ENCODE measurements at regions not wholly inside any gene's neighbourhood (a gene's known extent, or its start where the extent isn't known, plus 50 kb on each side); places are given as distances from the start of the nearest gene placed in this dataset.

DNA sequence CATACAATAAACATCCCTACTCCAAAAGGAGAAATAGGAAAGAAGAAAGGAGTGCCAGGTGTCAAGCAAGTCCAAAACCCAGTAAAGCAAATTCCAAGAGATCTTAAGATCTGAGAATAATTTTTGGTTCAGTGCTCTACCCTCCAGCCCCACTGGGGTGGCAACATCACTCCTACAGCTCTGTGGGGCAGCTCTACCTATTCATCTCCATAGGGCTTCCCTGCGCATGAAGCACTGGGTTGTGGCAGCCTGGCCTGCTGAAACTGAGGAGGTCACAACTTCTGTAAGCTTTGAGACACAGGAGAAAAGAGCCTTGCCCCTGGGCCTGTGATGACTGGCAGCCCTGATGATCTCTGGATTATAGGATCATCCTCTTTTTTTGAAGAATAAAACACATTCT, 378.2 kb upstream of the SOX14 start (continued):
- TF ChIP-seq, protein P1, sequence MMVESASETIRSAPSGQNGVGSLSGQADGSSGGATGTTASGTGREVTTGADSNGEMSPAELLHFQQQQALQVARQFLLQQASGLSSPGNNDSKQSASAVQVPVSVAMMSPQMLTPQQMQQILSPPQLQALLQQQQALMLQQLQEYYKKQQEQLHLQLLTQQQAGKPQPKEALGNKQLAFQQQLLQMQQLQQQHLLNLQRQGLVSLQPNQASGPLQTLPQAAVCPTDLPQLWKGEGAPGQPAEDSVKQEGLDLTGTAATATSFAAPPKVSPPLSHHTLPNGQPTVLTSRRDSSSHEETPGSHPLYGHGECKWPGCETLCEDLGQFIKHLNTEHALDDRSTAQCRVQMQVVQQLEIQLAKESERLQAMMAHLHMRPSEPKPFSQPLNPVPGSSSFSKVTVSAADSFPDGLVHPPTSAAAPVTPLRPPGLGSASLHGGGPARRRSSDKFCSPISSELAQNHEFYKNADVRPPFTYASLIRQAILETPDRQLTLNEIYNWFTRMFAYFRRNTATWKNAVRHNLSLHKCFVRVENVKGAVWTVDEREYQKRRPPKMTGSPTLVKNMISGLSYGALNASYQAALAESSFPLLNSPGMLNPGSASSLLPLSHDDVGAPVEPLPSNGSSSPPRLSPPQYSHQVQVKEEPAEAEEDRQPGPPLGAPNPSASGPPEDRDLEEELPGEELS (CRISPR knock-in tag; IDR thresholded peaks at IDR 0.05) = no peak
- TF ChIP-seq ZNF143 (CRISPR knock-in tag; IDR thresholded peaks at IDR 0.05) (no peak), ZBTB1 (CRISPR knock-in tag; IDR thresholded peaks at IDR 0.05; ENCODE audit: borderline replicate concordance) (no peak), ZNF460 (CRISPR knock-in tag; IDR thresholded peaks at IDR 0.05; ENCODE audit: borderline replicate concordance) (no peak), MED8 (CRISPR knock-in tag; IDR thresholded peaks at IDR 0.05; ENCODE audit: insufficient replicate concordance) (no peak)
- TF ChIP-seq, protein P2, sequence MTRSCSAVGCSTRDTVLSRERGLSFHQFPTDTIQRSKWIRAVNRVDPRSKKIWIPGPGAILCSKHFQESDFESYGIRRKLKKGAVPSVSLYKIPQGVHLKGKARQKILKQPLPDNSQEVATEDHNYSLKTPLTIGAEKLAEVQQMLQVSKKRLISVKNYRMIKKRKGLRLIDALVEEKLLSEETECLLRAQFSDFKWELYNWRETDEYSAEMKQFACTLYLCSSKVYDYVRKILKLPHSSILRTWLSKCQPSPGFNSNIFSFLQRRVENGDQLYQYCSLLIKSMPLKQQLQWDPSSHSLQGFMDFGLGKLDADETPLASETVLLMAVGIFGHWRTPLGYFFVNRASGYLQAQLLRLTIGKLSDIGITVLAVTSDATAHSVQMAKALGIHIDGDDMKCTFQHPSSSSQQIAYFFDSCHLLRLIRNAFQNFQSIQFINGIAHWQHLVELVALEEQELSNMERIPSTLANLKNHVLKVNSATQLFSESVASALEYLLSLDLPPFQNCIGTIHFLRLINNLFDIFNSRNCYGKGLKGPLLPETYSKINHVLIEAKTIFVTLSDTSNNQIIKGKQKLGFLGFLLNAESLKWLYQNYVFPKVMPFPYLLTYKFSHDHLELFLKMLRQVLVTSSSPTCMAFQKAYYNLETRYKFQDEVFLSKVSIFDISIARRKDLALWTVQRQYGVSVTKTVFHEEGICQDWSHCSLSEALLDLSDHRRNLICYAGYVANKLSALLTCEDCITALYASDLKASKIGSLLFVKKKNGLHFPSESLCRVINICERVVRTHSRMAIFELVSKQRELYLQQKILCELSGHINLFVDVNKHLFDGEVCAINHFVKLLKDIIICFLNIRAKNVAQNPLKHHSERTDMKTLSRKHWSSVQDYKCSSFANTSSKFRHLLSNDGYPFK (CRISPR knock-in tag; IDR thresholded peaks at IDR 0.05; ENCODE audit: borderline replicate concordance) = no peak
- TF ChIP-seq, protein P3, sequence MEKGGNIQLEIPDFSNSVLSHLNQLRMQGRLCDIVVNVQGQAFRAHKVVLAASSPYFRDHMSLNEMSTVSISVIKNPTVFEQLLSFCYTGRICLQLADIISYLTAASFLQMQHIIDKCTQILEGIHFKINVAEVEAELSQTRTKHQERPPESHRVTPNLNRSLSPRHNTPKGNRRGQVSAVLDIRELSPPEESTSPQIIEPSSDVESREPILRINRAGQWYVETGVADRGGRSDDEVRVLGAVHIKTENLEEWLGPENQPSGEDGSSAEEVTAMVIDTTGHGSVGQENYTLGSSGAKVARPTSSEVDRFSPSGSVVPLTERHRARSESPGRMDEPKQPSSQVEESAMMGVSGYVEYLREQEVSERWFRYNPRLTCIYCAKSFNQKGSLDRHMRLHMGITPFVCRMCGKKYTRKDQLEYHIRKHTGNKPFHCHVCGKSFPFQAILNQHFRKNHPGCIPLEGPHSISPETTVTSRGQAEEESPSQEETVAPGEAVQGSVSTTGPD (CRISPR knock-in tag; IDR thresholded peaks at IDR 0.05) = no peak

All from HepG2 (cell line).